HG02973 (cell line): ENCODE measurements at regions not wholly inside any gene's neighbourhood (a gene's known extent, or its start where the extent isn't known, plus 50 kb on each side); places are given as distances from the start of the nearest gene placed in this dataset.
"Not testable (repeated sequence)": the region's sequence is repeated elsewhere in the genome, so short reads cannot be mapped to it uniquely, and the experiment has no call there.

Source experiments
- ATAC-seq: cut with Tn5 transposase; IDR thresholded peaks from one replicate; pipeline ENCODE4 v1.9.1; 2021; ENCODE audit warnings: moderate library complexity; ENCODE audit not compliant: unreplicated experiment

- ATAC-seq: no peak
Measured at GRCh38 chr3:20668411-20668810, 482.4 kb upstream of the SGO1 start.

GRCh38 chr3:20666091-20666490 lies 480.1 kb upstream of the SGO1 start:
- ATAC-seq: no peak

- ATAC-seq: no peak
Measured at GRCh38 chr3:20658491-20658890, 472.5 kb upstream of the SGO1 start.

- no peak for ATAC-seq
Measured at GRCh38 chr3:20657560-20657959, 471.6 kb upstream of the SGO1 start.

GRCh38 chr3:20652231-20652986 lies 466.4 kb upstream of the SGO1 start:
- ATAC-seq: no peak

- no peak for ATAC-seq
Measured at GRCh38 chr3:20648921-20649381, 462.9 kb upstream of the SGO1 start.

- no peak for ATAC-seq
Measured at GRCh38 chr3:20648294-20648693, 462.3 kb upstream of the SGO1 start.

GRCh38 chr3:20646425-20646824 lies 460.4 kb upstream of the SGO1 start:
- no peak for ATAC-seq

GRCh38 chr3:20645340-20645739 lies 459.3 kb upstream of the SGO1 start:
- no peak for ATAC-seq

GRCh38 chr3:20637729-20638128 lies 451.7 kb upstream of the SGO1 start:
- no peak for ATAC-seq

- no peak for ATAC-seq
Measured at GRCh38 chr3:20622304-20622703, 436.3 kb upstream of the SGO1 start.

- ATAC-seq: not testable (repeated sequence)
Measured at GRCh38 chr3:20618621-20619020, 432.6 kb upstream of the SGO1 start.

- not testable (repeated sequence) for ATAC-seq
Measured at GRCh38 chr3:20618181-20618580, 432.2 kb upstream of the SGO1 start.

- ATAC-seq: not testable (repeated sequence)
Measured at GRCh38 chr3:20615982-20616381, 430.0 kb upstream of the SGO1 start.

GRCh38 chr3:20608054-20608738 lies 422.2 kb upstream of the SGO1 start:
- no peak for ATAC-seq

GRCh38 chr3:20604659-20605058 lies 418.7 kb upstream of the SGO1 start:
- no peak for ATAC-seq

GRCh38 chr3:20589275-20589674 lies 403.3 kb upstream of the SGO1 start:
- ATAC-seq: no peak

GRCh38 chr3:20588781-20589180 lies 402.8 kb upstream of the SGO1 start:
- no peak for ATAC-seq

- ATAC-seq: no peak
Measured at GRCh38 chr3:20583648-20584047, 397.6 kb upstream of the SGO1 start.

- ATAC-seq: no peak
Measured at GRCh38 chr3:20576228-20576627, 390.2 kb upstream of the SGO1 start.

GRCh38 chr3:20575146-20575545 lies 389.1 kb upstream of the SGO1 start:
- ATAC-seq: no peak

- ATAC-seq: no peak
Measured at GRCh38 chr3:20574746-20575145, 388.7 kb upstream of the SGO1 start.
